Testis (tissue), 2 donors: ENCODE measurements at regions not wholly inside any gene's neighbourhood (a gene's known extent, or its start where the extent isn't known, plus 50 kb on each side); places are given as distances from the start of the nearest gene placed in this dataset.

Experiments
- CTCF ChIP-seq, 3 experiments: fragments of 450-650 bp in 2 of 3; fragments of 200-600 bp in 1 of 3; sonication (generic) in 1 of 3; IDR thresholded peaks; one replicate each; pipeline ENCODE4 v1.5.1; 2016 to 2019; ENCODE audit warnings: antibody characterized with exemption in 3 of 3, mild to moderate bottlenecking in 2 of 3, moderate library complexity in 1 of 3
- POLR2A ChIP-seq: fragments of 450-650 bp; IDR thresholded peaks from one replicate; pipeline ENCODE4 v1.6.1; 2017; ENCODE audit warnings: antibody characterized with exemption, mild to moderate bottlenecking, moderate library complexity

- TF ChIP-seq CTCF (IDR thresholded peaks at IDR 0.05) (no peak), POLR2A (no peak)
Observed at GRCh38 chr13:62243106-62243505, 827.5 kb upstream of the PCDH20 start.
